ENCODE measurements at regions not wholly inside any gene's neighbourhood (a gene's known extent, or its start where the extent isn't known, plus 50 kb on each side); places are given as distances from the start of the nearest gene placed in this dataset.

DNA sequence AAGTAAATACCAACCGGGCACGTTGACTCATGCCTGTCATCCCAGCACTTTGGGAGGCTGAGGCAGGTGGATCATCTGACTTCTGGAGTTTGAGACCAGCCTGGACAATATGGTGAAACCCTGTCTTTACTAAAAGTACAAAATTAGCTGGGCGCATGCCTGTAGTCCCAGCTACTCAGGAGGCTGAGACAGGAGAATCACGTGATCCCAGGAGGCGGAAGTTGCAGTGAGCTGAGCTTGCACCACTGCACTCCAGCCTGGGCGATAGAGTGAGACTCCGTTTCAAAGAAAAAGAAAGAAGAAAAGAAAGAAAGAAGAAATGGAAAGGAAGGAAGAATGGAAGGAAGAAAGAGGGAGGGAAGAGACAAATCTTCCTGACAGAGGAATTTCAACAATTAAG lies 108.7 kb downstream of the AHSP start:
- TF ChIP-seq, protein P1, sequence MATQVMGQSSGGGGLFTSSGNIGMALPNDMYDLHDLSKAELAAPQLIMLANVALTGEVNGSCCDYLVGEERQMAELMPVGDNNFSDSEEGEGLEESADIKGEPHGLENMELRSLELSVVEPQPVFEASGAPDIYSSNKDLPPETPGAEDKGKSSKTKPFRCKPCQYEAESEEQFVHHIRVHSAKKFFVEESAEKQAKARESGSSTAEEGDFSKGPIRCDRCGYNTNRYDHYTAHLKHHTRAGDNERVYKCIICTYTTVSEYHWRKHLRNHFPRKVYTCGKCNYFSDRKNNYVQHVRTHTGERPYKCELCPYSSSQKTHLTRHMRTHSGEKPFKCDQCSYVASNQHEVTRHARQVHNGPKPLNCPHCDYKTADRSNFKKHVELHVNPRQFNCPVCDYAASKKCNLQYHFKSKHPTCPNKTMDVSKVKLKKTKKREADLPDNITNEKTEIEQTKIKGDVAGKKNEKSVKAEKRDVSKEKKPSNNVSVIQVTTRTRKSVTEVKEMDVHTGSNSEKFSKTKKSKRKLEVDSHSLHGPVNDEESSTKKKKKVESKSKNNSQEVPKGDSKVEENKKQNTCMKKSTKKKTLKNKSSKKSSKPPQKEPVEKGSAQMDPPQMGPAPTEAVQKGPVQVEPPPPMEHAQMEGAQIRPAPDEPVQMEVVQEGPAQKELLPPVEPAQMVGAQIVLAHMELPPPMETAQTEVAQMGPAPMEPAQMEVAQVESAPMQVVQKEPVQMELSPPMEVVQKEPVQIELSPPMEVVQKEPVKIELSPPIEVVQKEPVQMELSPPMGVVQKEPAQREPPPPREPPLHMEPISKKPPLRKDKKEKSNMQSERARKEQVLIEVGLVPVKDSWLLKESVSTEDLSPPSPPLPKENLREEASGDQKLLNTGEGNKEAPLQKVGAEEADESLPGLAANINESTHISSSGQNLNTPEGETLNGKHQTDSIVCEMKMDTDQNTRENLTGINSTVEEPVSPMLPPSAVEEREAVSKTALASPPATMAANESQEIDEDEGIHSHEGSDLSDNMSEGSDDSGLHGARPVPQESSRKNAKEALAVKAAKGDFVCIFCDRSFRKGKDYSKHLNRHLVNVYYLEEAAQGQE (IDR thresholded peaks at IDR 0.05; ENCODE audit: insufficient read depth in 1 of 2, low read depth in 2 of 2, low read length in 2 of 2): no peak
- TF ChIP-seq SIN3A (IDR thresholded peaks at IDR 0.05; ENCODE audit: borderline replicate concordance, insufficient read depth, low read length): no peak
- TF ChIP-seq POLR2AphosphoS5 (IDR thresholded peaks at IDR 0.05; ENCODE audit: low read depth, low read length): no peak

Measured in PFSK-1 (cell line).